A673 (cell line): ENCODE measurements at regions not wholly inside any gene's neighbourhood (a gene's known extent, or its start where the extent isn't known, plus 50 kb on each side); places are given as distances from the start of the nearest gene placed in this dataset.

Source experiments
- BruUV-seq: library from RNA; stranded (reverse); fragments of 400-500 nt; replicated peaks from 2 replicates; lab custom pipeline; 2021; lab: Mats Ljungman, UMichigan
- CTCF ChIA-PET: fragments of 300-600 bp; sonication (Branson Sonifier 250); formaldehyde crosslinking; loops from one replicate; lab custom pipeline; 2022; ENCODE audit warnings: antibody characterized with exemption; lab: Charles Lee
- POLR2A ChIA-PET: fragments of 300-600 bp; sonication (Branson Sonifier 250); formaldehyde crosslinking; loops from one replicate; lab custom pipeline; 2022; ENCODE audit warnings: antibody characterized with exemption; ENCODE audit not compliant: low non-redundant PET; lab: Charles Lee
- DNase-seq: peaks from one replicate; pipeline ENCODE4 v3.0.0-alpha.2; 2015; ENCODE audit warnings: low spot score
- H3K27ac ChIP-seq: fragments of 200-600 bp; sonication (generic); 2 replicates; pipeline ENCODE4 v1.5.1; 2016; ENCODE audit warnings: mixed run types, low read depth, mild to moderate bottlenecking, mixed read lengths, antibody characterized with exemption, low read length; ENCODE audit not compliant: poor library complexity, severe bottlenecking
- H3K27me3 ChIP-seq: fragments of 200-600 bp; sonication (generic); replicated peaks from 2 replicates; pipeline ENCODE4 v1.6.1; 2017; ENCODE audit warnings: mixed run types, low read depth, mild to moderate bottlenecking, mixed read lengths, antibody characterized with exemption, low read length; ENCODE audit not compliant: insufficient read depth, poor library complexity
- H3K36me3 ChIP-seq: fragments of 200-600 bp; sonication (generic); 2 replicates; pipeline ENCODE4 v1.6.1; 2016; ENCODE audit warnings: mixed run types, mild to moderate bottlenecking, mixed read lengths, antibody characterized with exemption, low read length; ENCODE audit not compliant: insufficient read depth, poor library complexity, severe bottlenecking
- H3K4me1 ChIP-seq: fragments of 200-600 bp; sonication (generic); 2 replicates; pipeline ENCODE4 v1.6.1; 2017; ENCODE audit warnings: mixed run types, mild to moderate bottlenecking, mixed read lengths, antibody characterized with exemption, low read length; ENCODE audit not compliant: insufficient read depth, poor library complexity, severe bottlenecking
- H3K4me3 ChIP-seq: fragments of 200-600 bp; sonication (generic); 2 replicates; pipeline ENCODE4 v1.5.1; 2016; ENCODE audit warnings: low read depth, mixed run types, mild to moderate bottlenecking, mixed read lengths, low read length; ENCODE audit not compliant: poor library complexity, severe bottlenecking
- H3K9me3 ChIP-seq: fragments of 200-600 bp; sonication (generic); 2 replicates; pipeline ENCODE4 v1.6.1; 2016; ENCODE audit warnings: mixed run types, low read depth, mild to moderate bottlenecking, mixed read lengths, antibody characterized with exemption, low read length; ENCODE audit not compliant: poor library complexity, severe bottlenecking
- EZH2 ChIP-seq: fragments of 200-600 bp; sonication (generic); IDR thresholded peaks from 2 replicates; pipeline ENCODE4 v1.6.1; 2017; ENCODE audit warnings: borderline replicate concordance, low read depth, mild to moderate bottlenecking, mixed read lengths, antibody characterized with exemption, low read length; ENCODE audit not compliant: poor library complexity, severe bottlenecking
- intact Hi-C: fragments of 100-400 bp; cut with micrococcal nuclease; formaldehyde crosslinking; loops from one replicate; pipeline ENCODE4 v1.10.0; 2022; ENCODE audit not compliant: unreplicated experiment
- TF ChIP-seq, protein P1 (sequence below): fragments of 300-800, 200-600 bp; sonication (generic); conservative IDR thresholded peaks from 2 replicates; pipeline ENCODE4 v1.5.1; 2017; ENCODE audit warnings: low read depth, mild to moderate bottlenecking, antibody characterized with exemption, low read length, moderate library complexity, mixed read lengths

DNA sequence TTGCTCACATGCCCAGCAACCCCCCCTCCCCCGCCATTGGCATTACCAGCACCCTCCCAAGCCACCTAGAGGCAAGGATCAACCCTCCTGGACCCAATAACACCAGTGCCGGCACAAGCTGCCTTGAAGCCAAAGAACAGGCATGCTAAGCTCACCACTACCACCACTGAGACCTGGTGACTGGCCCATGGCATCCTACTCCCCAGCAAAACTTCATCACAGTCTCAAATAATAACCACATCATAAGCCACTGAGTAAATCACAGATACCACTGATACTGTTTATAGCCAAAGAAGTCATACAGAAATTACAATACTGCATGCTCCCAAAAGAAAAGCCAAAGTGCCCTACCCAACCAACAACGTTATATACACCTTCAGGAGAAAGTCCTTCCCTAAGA lies 73.6 kb upstream of the RPL34 start:
- Histone ChIP-seq H3K27me3 (peaks cover 4% of the 10 kb centered on the region), H3K36me3 (no peaks in the 10 kb centered on the region), H3K4me3 (no peak overlapping the region), H3K9me3 (peaks cover 12% of the 10 kb centered on the region), H3K27ac (no peak overlapping the region), H3K4me1 (no peaks in the 10 kb centered on the region)
- intact Hi-C loops: no loop called here
- no TSS peak for BruUV-seq
- no peak for DNase-seq
- ChIA-PET POLR2A (no interaction called here), CTCF (no interaction called here)
- TF ChIP-seq, protein P1, sequence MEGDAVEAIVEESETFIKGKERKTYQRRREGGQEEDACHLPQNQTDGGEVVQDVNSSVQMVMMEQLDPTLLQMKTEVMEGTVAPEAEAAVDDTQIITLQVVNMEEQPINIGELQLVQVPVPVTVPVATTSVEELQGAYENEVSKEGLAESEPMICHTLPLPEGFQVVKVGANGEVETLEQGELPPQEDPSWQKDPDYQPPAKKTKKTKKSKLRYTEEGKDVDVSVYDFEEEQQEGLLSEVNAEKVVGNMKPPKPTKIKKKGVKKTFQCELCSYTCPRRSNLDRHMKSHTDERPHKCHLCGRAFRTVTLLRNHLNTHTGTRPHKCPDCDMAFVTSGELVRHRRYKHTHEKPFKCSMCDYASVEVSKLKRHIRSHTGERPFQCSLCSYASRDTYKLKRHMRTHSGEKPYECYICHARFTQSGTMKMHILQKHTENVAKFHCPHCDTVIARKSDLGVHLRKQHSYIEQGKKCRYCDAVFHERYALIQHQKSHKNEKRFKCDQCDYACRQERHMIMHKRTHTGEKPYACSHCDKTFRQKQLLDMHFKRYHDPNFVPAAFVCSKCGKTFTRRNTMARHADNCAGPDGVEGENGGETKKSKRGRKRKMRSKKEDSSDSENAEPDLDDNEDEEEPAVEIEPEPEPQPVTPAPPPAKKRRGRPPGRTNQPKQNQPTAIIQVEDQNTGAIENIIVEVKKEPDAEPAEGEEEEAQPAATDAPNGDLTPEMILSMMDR: no peak
- no peak for TF ChIP-seq EZH2

DNA sequence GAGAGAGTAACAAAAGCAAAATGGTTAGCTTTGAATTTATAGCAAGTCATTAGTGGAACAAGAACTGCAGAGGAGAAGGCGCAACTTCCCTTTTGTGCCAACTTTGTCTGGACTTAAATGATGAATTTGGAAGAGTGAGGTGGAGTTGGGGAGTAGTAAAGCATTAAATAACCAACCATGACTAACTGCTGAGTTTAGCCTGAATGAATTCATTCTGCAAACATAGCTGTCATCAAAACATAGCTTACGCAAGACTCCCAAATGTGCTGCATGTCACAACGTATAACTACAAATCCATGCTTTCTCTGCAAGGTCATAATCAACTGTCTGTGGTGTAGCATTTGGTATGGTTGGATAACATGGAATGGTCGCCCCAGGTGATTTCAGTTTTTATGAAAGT lies 75.9 kb upstream of the RPL34 start:
- H3K9me3 ChIP-seq: peaks cover 12% of the 10 kb centered on the region
- BruUV-seq: no TSS peak
- intact Hi-C loops: no loop called here
- TF ChIP-seq, protein P1: no peak
- no peak for TF ChIP-seq EZH2
- CTCF ChIA-PET: interaction anchor here (0.7 to 1.2 kb wide), 2 partner anchors 26 to 699 kb away, joined by 3 read pairs; no protein-coding TSS in a partner anchor
- H3K36me3 ChIP-seq: no peaks in the 10 kb centered on the region
- POLR2A ChIA-PET: interaction anchor here (0.6 kb wide), 1 partner anchor 60 kb away, joined by 18 read pairs; no protein-coding TSS in a partner anchor
- no peaks in the 10 kb centered on the region for H3K4me1 ChIP-seq
- DNase-seq: peak; percentile 49
- H3K27ac ChIP-seq: no peak overlapping the region
- no peaks in the 10 kb centered on the region for H3K27me3 ChIP-seq
- no peak overlapping the region for H3K4me3 ChIP-seq

DNA sequence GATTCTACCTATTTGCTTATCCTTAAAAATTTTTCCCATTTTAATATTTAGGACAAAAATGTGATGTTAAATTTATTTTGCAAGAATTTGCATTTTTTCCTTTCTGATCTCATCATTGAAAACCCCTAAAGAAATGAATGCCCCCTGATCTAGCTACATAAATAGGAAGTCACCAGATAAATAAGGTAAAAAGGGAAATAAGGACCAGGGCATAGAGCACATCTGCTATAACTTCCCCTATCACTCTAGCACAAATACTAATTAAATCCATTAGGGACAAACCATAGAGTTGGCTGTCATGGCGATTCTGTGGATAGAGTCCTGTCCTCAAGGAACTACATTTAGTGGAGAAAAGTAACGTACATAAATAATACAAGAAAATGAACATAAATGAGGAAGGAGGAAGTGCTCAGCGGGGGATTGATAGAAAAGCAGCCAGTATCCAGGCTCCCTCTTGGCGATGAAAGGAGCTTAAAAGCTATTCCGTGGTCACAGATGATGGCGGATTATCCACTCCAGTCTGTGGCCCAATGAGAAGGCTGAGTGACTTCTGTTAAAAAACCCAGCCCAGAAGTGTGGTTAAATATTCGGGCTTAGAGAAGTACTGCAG lies 76.9 kb upstream of the RPL34 start:
- H3K9me3 ChIP-seq: peaks cover 12% of the 10 kb centered on the region
- H3K4me3 ChIP-seq: no peak overlapping the region
- intact Hi-C loops: no loop called here
- CTCF ChIA-PET: interaction anchor here (1.2 kb wide), 1 partner anchor 27 kb away, joined by 3 read pairs; no protein-coding TSS in a partner anchor
- no peak overlapping the region for H3K27ac ChIP-seq
- peak; percentile 74 for DNase-seq
- POLR2A ChIA-PET: no interaction called here
- TF ChIP-seq, protein P1: no peak
- no peaks in the 10 kb centered on the region for H3K4me1 ChIP-seq
- no TSS peak for BruUV-seq
- H3K36me3 ChIP-seq: no peaks in the 10 kb centered on the region
- no peaks in the 10 kb centered on the region for H3K27me3 ChIP-seq
